ENCODE measurements at regions not wholly inside any gene's neighbourhood (a gene's known extent, or its start where the extent isn't known, plus 50 kb on each side); places are given as distances from the start of the nearest gene placed in this dataset.

DNA sequence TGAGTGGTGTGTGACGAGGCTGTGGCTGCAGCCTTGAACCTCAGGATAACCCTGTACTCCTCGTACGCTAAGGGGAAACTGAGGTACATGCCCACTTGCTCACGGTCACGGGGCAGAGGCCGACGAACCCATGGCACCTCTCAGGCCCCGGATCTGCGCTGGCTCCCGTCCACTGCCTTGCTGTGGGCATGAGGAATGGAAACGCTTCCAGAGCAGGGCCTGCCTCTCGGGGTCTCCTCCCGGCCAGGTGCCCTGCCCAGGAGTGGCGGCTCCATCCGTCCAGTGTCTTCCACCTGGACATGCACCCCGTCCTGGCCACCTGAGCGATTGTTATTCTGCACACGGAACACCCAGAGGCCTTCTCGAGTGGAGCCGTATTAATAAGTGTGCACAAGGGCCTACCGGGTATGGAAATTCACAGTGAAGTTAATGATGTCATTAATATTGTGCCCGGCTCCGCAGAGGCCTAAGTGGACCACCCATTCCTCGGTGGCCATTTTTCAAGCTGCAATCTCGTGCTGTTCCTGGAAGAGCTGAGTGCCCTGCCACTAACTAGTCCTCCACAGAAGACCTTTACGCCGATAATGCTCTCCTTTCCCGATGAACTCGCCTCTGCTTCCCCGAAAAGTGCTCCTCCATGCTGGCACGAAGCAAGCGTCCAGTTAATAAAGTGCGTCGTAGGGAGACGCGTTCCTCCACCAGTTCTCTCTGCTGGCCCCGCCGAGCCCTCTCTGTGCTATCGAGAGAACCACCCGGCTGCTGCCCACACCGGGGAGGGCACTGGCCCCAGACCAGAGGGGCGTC is 927.9 kb downstream of the BRD1 start:
- TF ChIP-seq, protein P1, sequence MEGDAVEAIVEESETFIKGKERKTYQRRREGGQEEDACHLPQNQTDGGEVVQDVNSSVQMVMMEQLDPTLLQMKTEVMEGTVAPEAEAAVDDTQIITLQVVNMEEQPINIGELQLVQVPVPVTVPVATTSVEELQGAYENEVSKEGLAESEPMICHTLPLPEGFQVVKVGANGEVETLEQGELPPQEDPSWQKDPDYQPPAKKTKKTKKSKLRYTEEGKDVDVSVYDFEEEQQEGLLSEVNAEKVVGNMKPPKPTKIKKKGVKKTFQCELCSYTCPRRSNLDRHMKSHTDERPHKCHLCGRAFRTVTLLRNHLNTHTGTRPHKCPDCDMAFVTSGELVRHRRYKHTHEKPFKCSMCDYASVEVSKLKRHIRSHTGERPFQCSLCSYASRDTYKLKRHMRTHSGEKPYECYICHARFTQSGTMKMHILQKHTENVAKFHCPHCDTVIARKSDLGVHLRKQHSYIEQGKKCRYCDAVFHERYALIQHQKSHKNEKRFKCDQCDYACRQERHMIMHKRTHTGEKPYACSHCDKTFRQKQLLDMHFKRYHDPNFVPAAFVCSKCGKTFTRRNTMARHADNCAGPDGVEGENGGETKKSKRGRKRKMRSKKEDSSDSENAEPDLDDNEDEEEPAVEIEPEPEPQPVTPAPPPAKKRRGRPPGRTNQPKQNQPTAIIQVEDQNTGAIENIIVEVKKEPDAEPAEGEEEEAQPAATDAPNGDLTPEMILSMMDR (conservative IDR thresholded peaks at IDR 0.05; ENCODE audit: low read length) = no peak
- no peak for TF ChIP-seq EZH2phosphoT487 (IDR thresholded peaks at IDR 0.05; ENCODE audit: borderline replicate concordance)
